ENCODE measurements at regions not wholly inside any gene's neighbourhood (a gene's known extent, or its start where the extent isn't known, plus 50 kb on each side); places are given as distances from the start of the nearest gene placed in this dataset.
"Not testable (repeated sequence)": the region's sequence is repeated elsewhere in the genome, so short reads cannot be mapped to it uniquely, and the experiment has no call there.

- DNase-seq (ENCODE audit: low spot score) = no peak
Measured at GRCh38 chr3:22759636-22760310, 443.4 kb upstream of the UBE2E2 start.

- no peak for DNase-seq (ENCODE audit: low spot score)
Measured at GRCh38 chr3:22765679-22766078, 437.4 kb upstream of the UBE2E2 start.

GRCh38 chr3:22777834-22778233 lies 425.3 kb upstream of the UBE2E2 start:
- DNase-seq (ENCODE audit: low spot score) = no peak

GRCh38 chr3:22779737-22780136 lies 423.4 kb upstream of the UBE2E2 start:
- DNase-seq (ENCODE audit: low spot score) = no peak

GRCh38 chr3:22792533-22792932 lies 410.6 kb upstream of the UBE2E2 start:
- DNase-seq (ENCODE audit: low spot score) = no peak

GRCh38 chr3:22795917-22796316 lies 407.2 kb upstream of the UBE2E2 start:
- no peak for DNase-seq (ENCODE audit: low spot score)

GRCh38 chr3:22798461-22798860 lies 404.7 kb upstream of the UBE2E2 start:
- no peak for DNase-seq (ENCODE audit: low spot score)

- DNase-seq (ENCODE audit: low spot score) = no peak
Measured at GRCh38 chr3:22819209-22819608, 383.9 kb upstream of the UBE2E2 start.

- DNase-seq (ENCODE audit: low spot score) = no peak
Measured at GRCh38 chr3:22835041-22835440, 368.1 kb upstream of the UBE2E2 start.

GRCh38 chr3:22836131-22836530 lies 367.0 kb upstream of the UBE2E2 start:
- no peak for DNase-seq (ENCODE audit: low spot score)

- DNase-seq (ENCODE audit: low spot score) = no peak
Measured at GRCh38 chr3:22843854-22844253, 359.3 kb upstream of the UBE2E2 start.

GRCh38 chr3:22846566-22846965 lies 356.6 kb upstream of the UBE2E2 start:
- DNase-seq (ENCODE audit: low spot score) = no peak

- DNase-seq (ENCODE audit: low spot score) = not testable (repeated sequence)
Measured at GRCh38 chr3:22849583-22849982, 353.5 kb upstream of the UBE2E2 start.

GRCh38 chr3:22856811-22857210 lies 346.3 kb upstream of the UBE2E2 start:
- DNase-seq (ENCODE audit: low spot score) = no peak

GRCh38 chr3:22858486-22858885 lies 344.6 kb upstream of the UBE2E2 start:
- no peak for DNase-seq (ENCODE audit: low spot score)

GRCh38 chr3:22859618-22860017 lies 343.5 kb upstream of the UBE2E2 start:
- DNase-seq (ENCODE audit: low spot score) = no peak

- DNase-seq (ENCODE audit: low spot score) = no peak
Measured at GRCh38 chr3:22861426-22861825, 341.7 kb upstream of the UBE2E2 start.

GRCh38 chr3:22862111-22862510 lies 341.0 kb upstream of the UBE2E2 start:
- DNase-seq (ENCODE audit: low spot score) = no peak

- DNase-seq (ENCODE audit: low spot score) = not testable (repeated sequence)
Measured at GRCh38 chr3:22882834-22883233, 320.3 kb upstream of the UBE2E2 start.

- no peak for DNase-seq (ENCODE audit: low spot score)
Measured at GRCh38 chr3:22885039-22885438, 318.1 kb upstream of the UBE2E2 start.

GRCh38 chr3:22885574-22886341 lies 317.4 kb upstream of the UBE2E2 start:
- DNase-seq (ENCODE audit: low spot score) = no peak

GRCh38 chr3:22886439-22887068 lies 316.6 kb upstream of the UBE2E2 start:
- DNase-seq (ENCODE audit: low spot score) = no peak
